Breast epithelium (tissue), 3 donors: ENCODE measurements at regions not wholly inside any gene's neighbourhood (a gene's known extent, or its start where the extent isn't known, plus 50 kb on each side); places are given as distances from the start of the nearest gene placed in this dataset.

Source experiments
- CTCF ChIP-seq, 3 donors: fragments of 450-650 bp; IDR thresholded peaks; one replicate each; pipeline ENCODE4 v1.5.1; 2016 to 2017; ENCODE audit warnings: antibody characterized with exemption in 3 of 3, mild to moderate bottlenecking in 3 of 3, moderate library complexity in 3 of 3
- POLR2A ChIP-seq: fragments of 450-650 bp; IDR thresholded peaks from one replicate; pipeline ENCODE4 v1.6.1; 2016; ENCODE audit warnings: antibody characterized with exemption, mild to moderate bottlenecking, moderate library complexity
- POLR2AphosphoS5 ChIP-seq, 3 donors: sonication (generic); formaldehyde crosslinking; IDR thresholded peaks; one replicate each; pipeline ENCODE4 v1.6.1; 2017; ENCODE audit warnings: antibody characterized with exemption in 3 of 3

GRCh38 chr4:15131551-15131950 lies 129.3 kb downstream of the CPEB2 start:
- TF ChIP-seq CTCF (IDR thresholded peaks at IDR 0.05), result no peak
- no peak for TF ChIP-seq POLR2A
- no peak for TF ChIP-seq POLR2AphosphoS5 (IDR thresholded peaks at IDR 0.05)
